H1 (cell line): ENCODE measurements at regions not wholly inside any gene's neighbourhood (a gene's known extent, or its start where the extent isn't known, plus 50 kb on each side); places are given as distances from the start of the nearest gene placed in this dataset.

Experiments
- CTCF ChIA-PET: fragments of 300-600 bp; sonication (Branson Sonifier 250); formaldehyde crosslinking; loops from one replicate; lab custom pipeline; 2021; ENCODE audit not compliant: partially characterized antibody; lab: Charles Lee
- POLR2A ChIA-PET: fragments of 300-600 bp; sonication (Branson Sonifier 250); formaldehyde crosslinking; loops from one replicate; lab custom pipeline; 2021; ENCODE audit warnings: inconsistent platforms; ENCODE audit not compliant: partially characterized antibody; lab: Charles Lee
- DNase-seq, 2 experiments: peaks; one replicate each; pipeline versions ENCODE4 v3.0.0 to v3.0.0-alpha.2; 2010 to 2022; ENCODE audit warnings: low spot score in 2 of 2, low read depth in 1 of 2, mixed read lengths in 1 of 2
- FAIRE-seq: peaks from 2 replicates; lab custom pipeline; 2011; peaks lifted over from hg19 to GRCh38; lab: Jason Lieb, UNC
- H2AFZ ChIP-seq: 2 replicates; pipeline ENCODE4 v1.8.1; 2012; ENCODE audit warnings: low read length, inconsistent platforms
- H2AK5ac ChIP-seq: 2 replicates; pipeline ENCODE4 v1.6.1; 2013; ENCODE audit warnings: low read depth, low read length
- H2BK120ac ChIP-seq: replicated peaks from 2 replicates; pipeline ENCODE3; 2013; ENCODE audit warnings: low read depth, low read length, inconsistent platforms
- H2BK12ac ChIP-seq: 2 replicates; pipeline ENCODE4 v1.6.1; 2013; ENCODE audit warnings: low read depth, low read length
- H2BK15ac ChIP-seq: 2 replicates; pipeline ENCODE4 v1.6.1; 2013; ENCODE audit warnings: low read length
- H2BK20ac ChIP-seq: 2 replicates; pipeline ENCODE4 v1.6.1; 2013; ENCODE audit warnings: low read length
- H2BK5ac ChIP-seq: 2 replicates; pipeline ENCODE4 v1.6.1; 2013; ENCODE audit warnings: low read depth, low read length
- H3K14ac ChIP-seq: 2 replicates; pipeline ENCODE4 v1.6.1; 2013; ENCODE audit warnings: inconsistent platforms; ENCODE audit not compliant: insufficient read length
- H3K18ac ChIP-seq: 2 replicates; pipeline ENCODE4 v1.6.1; 2013; ENCODE audit warnings: low read length; ENCODE audit errors: extremely low read depth
- H3K23ac ChIP-seq: 2 replicates; pipeline ENCODE4 v1.6.1; 2013; ENCODE audit warnings: inconsistent platforms; ENCODE audit not compliant: insufficient read length
- H3K23me2 ChIP-seq: 2 replicates; pipeline ENCODE4 v1.6.1; 2013; ENCODE audit warnings: low read depth, low read length
- H3K27ac ChIP-seq: 2 replicates; pipeline ENCODE4 v1.6.1; 2011; ENCODE audit warnings: low read depth, low read length, inconsistent platforms
- H3K27me3 ChIP-seq, 4 experiments: replicated peaks in 1 of 4; 1 replicate in 1 of 4; 2 replicates in 3 of 4; pipeline versions ENCODE4 v1.6.1 to v1.8.1; 2011 to 2013; ENCODE audit warnings: low read length in 3 of 4, mild to moderate bottlenecking in 3 of 4, inconsistent platforms in 2 of 4, mixed read lengths in 2 of 4, moderate library complexity in 1 of 4; ENCODE audit not compliant: control insufficient read depth in 3 of 4, insufficient read depth in 3 of 4; ENCODE audit errors: extremely low read depth in 1 of 4
- H3K36me3 ChIP-seq, 4 experiments: 2 replicates each; pipeline versions ENCODE4 v1.6.1 to v1.8.1; 2011 to 2013; ENCODE audit warnings: mild to moderate bottlenecking in 4 of 4, low read length in 3 of 4, moderate library complexity in 2 of 4, control low read depth in 1 of 4, inconsistent platforms in 1 of 4; ENCODE audit not compliant: insufficient read depth in 4 of 4, control insufficient read depth in 2 of 4
- H3K4ac ChIP-seq: replicated peaks from 2 replicates; pipeline ENCODE3; 2013; ENCODE audit warnings: low read length, low read depth, mixed read lengths, inconsistent platforms; ENCODE audit not compliant: insufficient read length
- H3K4me1 ChIP-seq, 4 experiments: replicated peaks in 1 of 4; 1 replicate in 1 of 4; 2 replicates in 3 of 4; pipeline versions ENCODE4 v1.6.1 to v1.8.1; 2011 to 2013; ENCODE audit warnings: low read length in 3 of 4, inconsistent platforms in 2 of 4, mixed read lengths in 1 of 4; ENCODE audit not compliant: insufficient read depth in 4 of 4, control insufficient read depth in 3 of 4
- H3K4me2 ChIP-seq, 2 experiments: 2 replicates each; pipeline versions ENCODE4 v1.6.1 to v1.8.1; 2011 to 2013; ENCODE audit warnings: low read depth in 2 of 2, low read length in 2 of 2, control low read depth in 1 of 2, inconsistent platforms in 1 of 2, mild to moderate bottlenecking in 1 of 2; ENCODE audit not compliant: insufficient read depth in 1 of 2
- H3K4me3 ChIP-seq, 4 experiments: fragments of 200-600, 300-600 bp in 1 of 4; sonication (generic), shearing (Covaris generic), sonication (Bioruptor Twin) in 1 of 4; 2 replicates each; pipeline versions ENCODE4 v1.5.1 to v1.8.1; 2011 to 2016; ENCODE audit warnings: low read length in 4 of 4, low read depth in 3 of 4, control low read depth in 2 of 4, inconsistent platforms in 2 of 4, mild to moderate bottlenecking in 2 of 4, mixed read lengths in 1 of 4, moderate library complexity in 1 of 4; ENCODE audit not compliant: insufficient read depth in 2 of 4; ENCODE audit errors: extremely low read depth in 1 of 4
- H3K56ac ChIP-seq: replicated peaks from 2 replicates; pipeline ENCODE3; 2013; ENCODE audit warnings: low read depth, mild to moderate bottlenecking, mixed read lengths, low read length, inconsistent platforms; ENCODE audit not compliant: insufficient read length
- H3K79me1 ChIP-seq: 2 replicates; pipeline ENCODE4 v1.6.1; 2013; ENCODE audit warnings: low read depth, low read length, control low read depth
- H3K79me2 ChIP-seq, 2 experiments: 2 replicates each; pipeline versions ENCODE4 v1.6.1 to v1.8.1; 2012 to 2013; ENCODE audit warnings: low read length in 2 of 2, mild to moderate bottlenecking in 2 of 2, inconsistent platforms in 1 of 2; ENCODE audit not compliant: insufficient read depth in 2 of 2, control insufficient read depth in 1 of 2
- H3K9ac ChIP-seq, 4 experiments: replicated peaks in 1 of 4; 1 replicate in 1 of 4; 2 replicates in 3 of 4; pipeline versions ENCODE4 v1.6.1 to v1.8.1; 2011 to 2013; ENCODE audit warnings: low read depth in 3 of 4, low read length in 3 of 4, control low read depth in 2 of 4, mild to moderate bottlenecking in 2 of 4, moderate library complexity in 2 of 4, inconsistent platforms in 1 of 4; ENCODE audit errors: extremely low read depth in 1 of 4
- H3K9me3 ChIP-seq, 2 experiments: 2 replicates each; pipeline versions ENCODE4 v1.6.1 to v1.8.1; 2012 to 2013; ENCODE audit warnings: mild to moderate bottlenecking in 2 of 2, moderate library complexity in 2 of 2, control low read depth in 1 of 2, inconsistent platforms in 1 of 2, low read depth in 1 of 2, low read length in 1 of 2, mixed read lengths in 1 of 2; ENCODE audit not compliant: insufficient read depth in 2 of 2
- H4K20me1 ChIP-seq, 2 experiments: replicated peaks in 1 of 2; 2 replicates each; pipeline versions ENCODE3 to v1.8.1; 2011 to 2013; ENCODE audit warnings: inconsistent platforms in 2 of 2, low read length in 2 of 2, mild to moderate bottlenecking in 1 of 2; ENCODE audit not compliant: insufficient read depth in 2 of 2, control insufficient read depth in 1 of 2
- H4K5ac ChIP-seq: 2 replicates; pipeline ENCODE4 v1.6.1; 2013; ENCODE audit warnings: low read length, low read depth, mixed read lengths, inconsistent platforms; ENCODE audit not compliant: insufficient read length
- H4K8ac ChIP-seq: 2 replicates; pipeline ENCODE4 v1.8.0; 2013; ENCODE audit warnings: mild to moderate bottlenecking, moderate library complexity, low read length, inconsistent platforms; ENCODE audit not compliant: insufficient read depth; ENCODE audit errors: extremely low read depth
- H4K91ac ChIP-seq: replicated peaks from 2 replicates; pipeline ENCODE3; 2013; ENCODE audit warnings: low read length, mixed read lengths, inconsistent platforms; ENCODE audit not compliant: insufficient read length
- ASH2L ChIP-seq: fragments of 200-600, 300-600 bp; sonication (generic); IDR thresholded peaks from one replicate; pipeline ENCODE4 v1.7.1; 2017; ENCODE audit warnings: low read length
- ATF2 ChIP-seq: IDR thresholded peaks from 2 replicates; pipeline ENCODE4 v1.6.1; 2012; ENCODE audit warnings: low read length, inconsistent platforms
- CHD2 ChIP-seq: IDR thresholded peaks from 2 replicates; pipeline ENCODE4 v1.6.1; 2012; ENCODE audit warnings: low read length, improper control_type of control experiment
- FOSL1 ChIP-seq: IDR thresholded peaks from 2 replicates; pipeline ENCODE4 v1.6.1; 2011; ENCODE audit warnings: mild to moderate bottlenecking, low read depth, low read length, moderate library complexity; ENCODE audit not compliant: insufficient read depth
- GABPA ChIP-seq: IDR thresholded peaks from 2 replicates; pipeline ENCODE4 v1.6.1; 2011; ENCODE audit warnings: mild to moderate bottlenecking, low read length, moderate library complexity, borderline replicate concordance; ENCODE audit not compliant: insufficient read depth
- NRF1 ChIP-seq: IDR thresholded peaks from 2 replicates; pipeline ENCODE4 v1.6.1; 2011; ENCODE audit warnings: mild to moderate bottlenecking, low read depth, low read length, improper control_type of control experiment
- POLR2A ChIP-seq, 2 experiments: IDR thresholded peaks; 1 replicate in 1 of 2; 2 replicates in 1 of 2; pipeline ENCODE4 v1.6.1; 2011; ENCODE audit warnings: low read depth in 2 of 2, low read length in 2 of 2, mild to moderate bottlenecking in 2 of 2; ENCODE audit errors: control extremely low read depth in 1 of 2
- POLR2AphosphoS5 ChIP-seq: IDR thresholded peaks from 2 replicates; pipeline ENCODE4 v1.6.1; 2011; ENCODE audit warnings: low read depth, low read length
- SIN3A ChIP-seq, 2 experiments: IDR thresholded peaks in 1 of 2; conservative IDR thresholded peaks in 1 of 2; 2 replicates each; pipeline ENCODE4 v1.6.1; 2011 to 2012; ENCODE audit warnings: low read length in 2 of 2, improper control_type of control experiment in 1 of 2, low read depth in 1 of 2, mild to moderate bottlenecking in 1 of 2
- SP1 ChIP-seq: IDR thresholded peaks from 2 replicates; pipeline ENCODE4 v1.6.1; 2011; ENCODE audit warnings: low read depth, low read length
- TBP ChIP-seq: IDR thresholded peaks from 2 replicates; pipeline ENCODE4 v1.6.1; 2011; ENCODE audit warnings: low read depth, low read length, improper control_type of control experiment
- TCF12 ChIP-seq: IDR thresholded peaks from 2 replicates; pipeline ENCODE4 v1.6.1; 2011; ENCODE audit warnings: low read depth, mild to moderate bottlenecking, low read length
- USF2 ChIP-seq: IDR thresholded peaks from 2 replicates; pipeline ENCODE4 v1.6.1; 2011; ENCODE audit warnings: low read length, improper control_type of control experiment
- YY1 ChIP-seq: IDR thresholded peaks from 2 replicates; pipeline ENCODE4 v1.6.1; 2011; ENCODE audit warnings: low read depth, mild to moderate bottlenecking, low read length
- WGBS, 2 experiments: shearing (Covaris generic) in 1 of 2; methylation state at CpG; one replicate each; pipeline versions ENCODE4 v1.1.6 to v1.1.7; 2013 to 2015; ENCODE audit warnings: low lambda C conversion rate in 2 of 2, mixed read lengths in 2 of 2, inconsistent platforms in 1 of 2, low coverage in 1 of 2, missing lambda C conversion rate in 1 of 2; ENCODE audit not compliant: insufficient replicate concordance in 2 of 2, insufficient coverage in 1 of 2, insufficient read length in 1 of 2; ENCODE audit errors: extremely low coverage in 1 of 2, missing lambda C conversion rate in 1 of 2; 5-methylcytosine and 5-hydroxymethylcytosine counted together

- H3K4ac ChIP-seq: no peak overlapping the region
- no peaks in the 10 kb centered on the region for H3K79me1 ChIP-seq
- H4K91ac ChIP-seq: no peak overlapping the region
- no peak for FAIRE-seq
- no peak overlapping the region for H3K4me2 ChIP-seq
- H2BK12ac ChIP-seq: no peak overlapping the region
- no peak overlapping the region for H3K27ac ChIP-seq
- no peak for DNase-seq
- no peak overlapping the region for H2BK5ac ChIP-seq
- no peak overlapping the region for H2AFZ ChIP-seq
- no peak overlapping the region for H3K9ac ChIP-seq
- H3K23ac ChIP-seq: no peak overlapping the region
- ChIA-PET POLR2A (no interaction called here), CTCF (no interaction called here)
- H2BK120ac ChIP-seq: no peak overlapping the region
- H2AK5ac ChIP-seq: no peak overlapping the region
- H3K14ac ChIP-seq: no peak overlapping the region
- no peaks in the 10 kb centered on the region for H4K20me1 ChIP-seq
- TF ChIP-seq FOSL1: no peak
- no peak for TF ChIP-seq ATF2
- no peak for TF ChIP-seq POLR2AphosphoS5
- no peak for TF ChIP-seq SP1
- no peak for TF ChIP-seq POLR2A (IDR thresholded peaks at IDR 0.05; ENCODE audit: control extremely low read depth in 1 of 2, low read depth in 2 of 2, low read length in 2 of 2)
- TF ChIP-seq NRF1: no peak
- TF ChIP-seq TCF12: no peak
- no peak for TF ChIP-seq USF2
- TF ChIP-seq TBP: no peak
- TF ChIP-seq YY1: no peak
- no peak for TF ChIP-seq CHD2
- no peak for TF ChIP-seq GABPA
- no peak for TF ChIP-seq SIN3A (conservative IDR thresholded peaks at IDR 0.05 in 1 of 2, IDR thresholded peaks at IDR 0.05 in 1 of 2; ENCODE audit: low read depth in 1 of 2, low read length in 2 of 2)
- TF ChIP-seq ASH2L: no peak
- no peak overlapping the region for H4K8ac ChIP-seq
- H3K56ac ChIP-seq: no peak overlapping the region
- H3K23me2 ChIP-seq: no peaks in the 10 kb centered on the region
- no peak overlapping the region for H3K4me3 ChIP-seq
- no peaks in the 10 kb centered on the region for H3K79me2 ChIP-seq
- H3K18ac ChIP-seq: no peak overlapping the region
- no peak overlapping the region for H2BK20ac ChIP-seq
- 76% methylated on average over 1 of the region's 1 CpG; no CpG with 5 or more reads in 1 of the 2 experiments for WGBS, 2 experiments
- no peak overlapping the region for H2BK15ac ChIP-seq
- no peak overlapping the region for H4K5ac ChIP-seq
- no peaks in the 10 kb centered on the region for H3K9me3 ChIP-seq
- no peaks in the 10 kb centered on the region for H3K36me3 ChIP-seq
- H3K4me1 ChIP-seq: no peaks in the 10 kb centered on the region
- no peaks in the 10 kb centered on the region for H3K27me3 ChIP-seq
Observed at GRCh38 chr2:82667491-82667890, 1791.6 kb downstream of the SUCLG1 start.
